SU-DHL-6 (cell line): ENCODE measurements at regions not wholly inside any gene's neighbourhood (a gene's known extent, or its start where the extent isn't known, plus 50 kb on each side); places are given as distances from the start of the nearest gene placed in this dataset.
"Not testable (repeated sequence)": the region's sequence is repeated elsewhere in the genome, so short reads cannot be mapped to it uniquely, and the experiment has no call there.

Experiments used
- H2AFZ ChIP-seq: fragments of 200-600 bp; sonication (generic); 2 replicates; pipeline ENCODE4 v1.6.1; 2014; ENCODE audit warnings: low read depth, mild to moderate bottlenecking, moderate library complexity, mixed read lengths, antibody characterized with exemption, low read length; ENCODE audit not compliant: severe bottlenecking
- H3F3A ChIP-seq: fragments of 200-600 bp; shearing (Covaris generic); 2 replicates; pipeline ENCODE4 v1.6.0; 2016; ENCODE audit warnings: antibody characterized with exemption, mild to moderate bottlenecking; ENCODE audit not compliant: insufficient read depth
- H3K27ac ChIP-seq: fragments of 200-600 bp; sonication (generic); 2 replicates; pipeline ENCODE4 v1.5.1; 2016; ENCODE audit warnings: low read depth, mild to moderate bottlenecking, low read length, moderate library complexity, mixed read lengths
- H3K27me3 ChIP-seq: fragments of 200-600 bp; sonication (generic), shearing (Covaris generic); 2 replicates; pipeline ENCODE4 v1.6.0; 2014; ENCODE audit warnings: mild to moderate bottlenecking, low read length
- H3K36me3 ChIP-seq: fragments of 200-600 bp; sonication (generic); 2 replicates; pipeline ENCODE4 v1.6.1; 2014; ENCODE audit warnings: mild to moderate bottlenecking, low read length, mixed read lengths
- H3K4me2 ChIP-seq: fragments of 300-600, 200-600 bp; shearing (Covaris generic), sonication (generic); 2 replicates; pipeline ENCODE4 v1.6.0; 2014; ENCODE audit warnings: low read length, low read depth, mild to moderate bottlenecking; ENCODE audit not compliant: poor library complexity, severe bottlenecking
- H3K4me3 ChIP-seq: fragments of 200-600 bp; sonication (generic); 2 replicates; pipeline ENCODE4 v1.5.1; 2014; ENCODE audit warnings: antibody characterized with exemption, low read length, mild to moderate bottlenecking, mixed read lengths; ENCODE audit not compliant: insufficient read depth, poor library complexity, severe bottlenecking
- H3K79me2 ChIP-seq: fragments of 200-600 bp; sonication (generic); 2 replicates; pipeline ENCODE4 v1.6.1; 2014; ENCODE audit warnings: mild to moderate bottlenecking, low read length, moderate library complexity; ENCODE audit not compliant: insufficient read depth
- H3K9ac ChIP-seq: fragments of 200-600 bp; sonication (generic); 2 replicates; pipeline ENCODE4 v1.7.0; 2014; ENCODE audit warnings: mild to moderate bottlenecking, low read length
- H3K9me2 ChIP-seq: fragments of 200-600 bp; sonication (generic); replicated peaks from 2 replicates; pipeline ENCODE4 v1.6.1; 2014; ENCODE audit warnings: low read length; ENCODE audit not compliant: insufficient read depth
- H3K9me3 ChIP-seq: fragments of 200-600 bp; sonication (generic); 2 replicates; pipeline ENCODE4 v1.6.1; 2014; ENCODE audit warnings: low read length, mixed read lengths; ENCODE audit not compliant: insufficient read depth
- H4K20me1 ChIP-seq: fragments of 200-600 bp; sonication (generic); 2 replicates; pipeline ENCODE4 v1.6.1; 2014; ENCODE audit warnings: low read depth, mild to moderate bottlenecking, antibody characterized with exemption, low read length, moderate library complexity, mixed read lengths
- CTCF ChIP-seq: fragments of 200-600 bp; sonication (generic); IDR thresholded peaks from one replicate; pipeline ENCODE4 v1.5.1; 2017; ENCODE audit warnings: antibody characterized with exemption, mild to moderate bottlenecking, low read length, moderate library complexity; ENCODE audit not compliant: insufficient read depth, poor library complexity, severe bottlenecking
- EZH2phosphoT487 ChIP-seq: fragments of 200-600 bp; sonication (generic), shearing (Covaris generic); conservative IDR thresholded peaks from 2 replicates; pipeline ENCODE4 v1.6.1; 2018; ENCODE audit warnings: mild to moderate bottlenecking, antibody characterized with exemption, low read length, moderate library complexity, mixed read lengths

- H3K27ac ChIP-seq, result no peak overlapping the region
- no peak overlapping the region for H3K4me3 ChIP-seq
- no peak for TF ChIP-seq EZH2phosphoT487
- no peak for TF ChIP-seq CTCF
- H3K4me2 ChIP-seq, result no peak overlapping the region
- H3K79me2 ChIP-seq, result no peaks in the 10 kb centered on the region
- no peaks in the 10 kb centered on the region for H3F3A ChIP-seq
- no peaks in the 10 kb centered on the region for H3K9me2 ChIP-seq
- H4K20me1 ChIP-seq, result no peaks in the 10 kb centered on the region
- H3K36me3 ChIP-seq, result no peaks in the 10 kb centered on the region
- H3K9me3 ChIP-seq, result no peaks in the 10 kb centered on the region
- H2AFZ ChIP-seq, result no peak overlapping the region
- no peak overlapping the region for H3K9ac ChIP-seq
- no peaks in the 10 kb centered on the region for H3K27me3 ChIP-seq
These were observed 1294.5 kb downstream of the KHDRBS2 start for GRCh38 chr6:60991427-60992028.

- TF ChIP-seq EZH2phosphoT487 (no peak), CTCF (no peak)
- no peak overlapping the region for H2AFZ ChIP-seq
These were observed 1333.5 kb downstream of the KHDRBS2 start for GRCh38 chr6:60952500-60952899.

GRCh38 chr6:60950221-60950923 lies 1335.7 kb downstream of the KHDRBS2 start:
- H3K79me2 ChIP-seq, H3K9me3 ChIP-seq, H3K4me2 ChIP-seq, H2AFZ ChIP-seq, H3K27me3 ChIP-seq, H3K9ac ChIP-seq, H3K4me3 ChIP-seq, H4K20me1 ChIP-seq, H3K27ac ChIP-seq, H3F3A ChIP-seq, H3K9me2 ChIP-seq, H3K36me3 ChIP-seq: not testable (repeated sequence)

More at GRCh38 chr6:60952500-60952899, 1333.5 kb downstream of the KHDRBS2 start:
- Histone ChIP-seq H3K27me3 (no peaks in the 10 kb centered on the region), H3K36me3 (no peaks in the 10 kb centered on the region), H3K27ac (no peak overlapping the region), H3K9ac (no peak overlapping the region), H4K20me1 (no peaks in the 10 kb centered on the region), H3K79me2 (no peaks in the 10 kb centered on the region), H3F3A (no peaks in the 10 kb centered on the region), H3K4me2 (no peak overlapping the region), H3K4me3 (no peak overlapping the region), H3K9me2 (no peaks in the 10 kb centered on the region), H3K9me3 (no peaks in the 10 kb centered on the region)

GRCh38 chr6:60947416-60947815 lies 1338.6 kb downstream of the KHDRBS2 start:
- H3F3A ChIP-seq, H3K79me2 ChIP-seq, H3K9ac ChIP-seq, H2AFZ ChIP-seq, H3K27ac ChIP-seq, H3K4me2 ChIP-seq, H3K36me3 ChIP-seq, H4K20me1 ChIP-seq, H3K9me2 ChIP-seq, H3K9me3 ChIP-seq, H3K4me3 ChIP-seq, H3K27me3 ChIP-seq: not testable (repeated sequence)

- H4K20me1 ChIP-seq, H3K9me2 ChIP-seq, H3K36me3 ChIP-seq, H3K79me2 ChIP-seq, H3K9me3 ChIP-seq, H3K9ac ChIP-seq, H3K4me3 ChIP-seq, H3K27me3 ChIP-seq, H3F3A ChIP-seq, H3K4me2 ChIP-seq, H3K27ac ChIP-seq, H2AFZ ChIP-seq: not testable (repeated sequence)
These were observed 1341.2 kb downstream of the KHDRBS2 start for GRCh38 chr6:60944803-60945202.

- H3K4me3 ChIP-seq, H3K9me2 ChIP-seq, H3F3A ChIP-seq, H2AFZ ChIP-seq, H3K79me2 ChIP-seq, H3K9ac ChIP-seq, H3K4me2 ChIP-seq, H3K9me3 ChIP-seq, H4K20me1 ChIP-seq, H3K27ac ChIP-seq, H3K27me3 ChIP-seq, H3K36me3 ChIP-seq: not testable (repeated sequence)
These were observed 1350.1 kb downstream of the KHDRBS2 start for GRCh38 chr6:60935970-60936369.
